Cardiac muscle cell (in vitro differentiated cells and primary cell): ENCODE measurements at regions not wholly inside any gene's neighbourhood (a gene's known extent, or its start where the extent isn't known, plus 50 kb on each side); places are given as distances from the start of the nearest gene placed in this dataset.

ENCODE experiments used
- DNase-seq, 2 donors: peaks; one replicate each; pipeline versions ENCODE4 v3.0.0 to v3.0.0-alpha.2; 2010 to 2017; ENCODE audit warnings: low read depth in 1 of 2, low spot score in 1 of 2
- H3K27ac ChIP-seq: fragments of 200-600 bp; sonication (generic); 2 replicates; pipeline ENCODE4 v1.5.1; 2016
- H3K27me3 ChIP-seq: fragments of 200-600 bp; sonication (generic); 2 replicates; pipeline ENCODE4 v1.6.0; 2016; ENCODE audit warnings: control low read depth
- H3K36me3 ChIP-seq: fragments of 200-600 bp; sonication (generic); 2 replicates; pipeline ENCODE4 v1.5.1; 2016; ENCODE audit warnings: control low read depth
- H3K4me1 ChIP-seq: fragments of 200-600 bp; sonication (generic); 2 replicates; pipeline ENCODE4 v1.8.1; 2017; ENCODE audit warnings: low read depth, mild to moderate bottlenecking, mixed run types
- H3K4me3 ChIP-seq: fragments of 200-600 bp; sonication (generic); 2 replicates; pipeline ENCODE4 v1.5.1; 2016; ENCODE audit warnings: mild to moderate bottlenecking
- H3K9me3 ChIP-seq: fragments of 200-600 bp; sonication (generic); 2 replicates; pipeline ENCODE4 v1.5.1; 2017; ENCODE audit warnings: low read depth, mild to moderate bottlenecking, control low read depth
- TF ChIP-seq, protein P1 (sequence below): IDR thresholded peaks from 2 replicates; pipeline ENCODE4 v1.5.1; 2012; ENCODE audit warnings: low read depth, mild to moderate bottlenecking, low read length

DNA sequence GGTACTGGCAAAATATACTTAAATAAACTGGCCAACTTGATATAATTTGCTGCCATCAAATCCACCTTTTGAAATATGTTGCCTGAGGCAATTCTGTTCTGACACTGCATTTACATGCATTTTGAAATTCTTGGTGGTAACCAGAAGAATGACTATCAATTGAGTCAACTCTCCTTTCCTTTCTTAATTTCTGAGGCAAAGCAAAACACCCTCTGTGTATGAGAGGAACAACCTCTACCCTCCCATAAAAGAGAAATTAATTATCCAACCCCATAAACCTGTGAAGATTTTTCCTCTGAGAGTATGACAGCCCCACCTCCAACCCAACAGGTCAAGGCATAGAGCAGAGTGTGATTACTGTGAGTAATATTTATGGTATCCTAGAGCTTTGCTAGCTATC is 286.8 kb downstream of the NR2F1-AS1 start:
- H3K36me3 ChIP-seq: no peaks in the 10 kb centered on the region
- DNase-seq: no peak
- H3K4me1 ChIP-seq: no peaks in the 10 kb centered on the region
- H3K4me3 ChIP-seq: no peak overlapping the region
- no peaks in the 10 kb centered on the region for H3K27me3 ChIP-seq
- TF ChIP-seq, protein P1, sequence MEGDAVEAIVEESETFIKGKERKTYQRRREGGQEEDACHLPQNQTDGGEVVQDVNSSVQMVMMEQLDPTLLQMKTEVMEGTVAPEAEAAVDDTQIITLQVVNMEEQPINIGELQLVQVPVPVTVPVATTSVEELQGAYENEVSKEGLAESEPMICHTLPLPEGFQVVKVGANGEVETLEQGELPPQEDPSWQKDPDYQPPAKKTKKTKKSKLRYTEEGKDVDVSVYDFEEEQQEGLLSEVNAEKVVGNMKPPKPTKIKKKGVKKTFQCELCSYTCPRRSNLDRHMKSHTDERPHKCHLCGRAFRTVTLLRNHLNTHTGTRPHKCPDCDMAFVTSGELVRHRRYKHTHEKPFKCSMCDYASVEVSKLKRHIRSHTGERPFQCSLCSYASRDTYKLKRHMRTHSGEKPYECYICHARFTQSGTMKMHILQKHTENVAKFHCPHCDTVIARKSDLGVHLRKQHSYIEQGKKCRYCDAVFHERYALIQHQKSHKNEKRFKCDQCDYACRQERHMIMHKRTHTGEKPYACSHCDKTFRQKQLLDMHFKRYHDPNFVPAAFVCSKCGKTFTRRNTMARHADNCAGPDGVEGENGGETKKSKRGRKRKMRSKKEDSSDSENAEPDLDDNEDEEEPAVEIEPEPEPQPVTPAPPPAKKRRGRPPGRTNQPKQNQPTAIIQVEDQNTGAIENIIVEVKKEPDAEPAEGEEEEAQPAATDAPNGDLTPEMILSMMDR: no peak
- H3K27ac ChIP-seq: no peak overlapping the region
- H3K9me3 ChIP-seq: no peaks in the 10 kb centered on the region

DNA sequence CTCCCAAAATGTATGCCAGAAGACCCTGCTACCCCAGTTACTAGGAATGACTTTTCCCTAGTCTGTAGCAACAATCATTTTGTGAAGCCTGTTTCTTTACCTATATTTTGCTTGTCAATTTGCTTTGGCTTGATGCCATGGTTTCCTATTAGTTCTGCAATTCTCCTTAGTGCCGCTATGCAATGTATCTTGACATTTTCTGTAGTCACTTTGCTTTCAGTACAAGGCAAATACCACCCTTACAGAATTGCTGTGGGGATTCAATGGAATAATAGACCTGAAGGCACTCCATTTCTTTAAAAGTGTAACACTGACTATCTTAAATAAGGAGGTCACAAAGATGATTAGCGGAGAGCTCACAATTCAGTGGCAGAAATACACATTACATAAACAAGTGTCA is 291.1 kb downstream of the NR2F1-AS1 start:
- H3K27me3 ChIP-seq: no peaks in the 10 kb centered on the region
- H3K27ac ChIP-seq: no peak overlapping the region
- H3K9me3 ChIP-seq: no peaks in the 10 kb centered on the region
- no peak for DNase-seq
- H3K36me3 ChIP-seq: no peaks in the 10 kb centered on the region
- TF ChIP-seq, protein P1: no peak
- H3K4me1 ChIP-seq: no peaks in the 10 kb centered on the region
- no peak overlapping the region for H3K4me3 ChIP-seq

DNA sequence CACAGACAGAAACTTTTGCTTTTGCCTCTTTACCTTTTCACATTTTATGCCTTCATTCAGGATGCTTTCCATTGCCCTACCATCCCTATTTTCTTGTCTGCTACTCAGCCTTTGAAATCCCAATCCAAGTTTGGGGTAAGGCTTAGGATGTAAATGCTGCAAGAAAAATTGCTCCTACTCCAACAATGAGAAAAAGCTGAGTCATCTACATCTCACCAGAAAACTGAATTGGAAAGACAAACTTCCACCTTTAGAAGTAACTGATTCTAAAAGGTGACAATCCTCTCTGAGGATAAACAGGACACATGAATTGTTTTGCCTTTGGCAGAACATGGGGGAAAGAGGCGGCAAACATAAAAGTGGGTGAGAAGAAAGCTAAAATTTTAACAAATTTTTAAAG is 295.6 kb downstream of the NR2F1-AS1 start:
- Histone ChIP-seq H3K27me3 (peaks cover 20% of the 10 kb centered on the region), H3K36me3 (no peaks in the 10 kb centered on the region), H3K9me3 (no peaks in the 10 kb centered on the region), H3K4me3 (no peak overlapping the region), H3K4me1 (no peaks in the 10 kb centered on the region), H3K27ac (no peak overlapping the region)
- TF ChIP-seq, protein P1: no peak
- no peak for DNase-seq

DNA sequence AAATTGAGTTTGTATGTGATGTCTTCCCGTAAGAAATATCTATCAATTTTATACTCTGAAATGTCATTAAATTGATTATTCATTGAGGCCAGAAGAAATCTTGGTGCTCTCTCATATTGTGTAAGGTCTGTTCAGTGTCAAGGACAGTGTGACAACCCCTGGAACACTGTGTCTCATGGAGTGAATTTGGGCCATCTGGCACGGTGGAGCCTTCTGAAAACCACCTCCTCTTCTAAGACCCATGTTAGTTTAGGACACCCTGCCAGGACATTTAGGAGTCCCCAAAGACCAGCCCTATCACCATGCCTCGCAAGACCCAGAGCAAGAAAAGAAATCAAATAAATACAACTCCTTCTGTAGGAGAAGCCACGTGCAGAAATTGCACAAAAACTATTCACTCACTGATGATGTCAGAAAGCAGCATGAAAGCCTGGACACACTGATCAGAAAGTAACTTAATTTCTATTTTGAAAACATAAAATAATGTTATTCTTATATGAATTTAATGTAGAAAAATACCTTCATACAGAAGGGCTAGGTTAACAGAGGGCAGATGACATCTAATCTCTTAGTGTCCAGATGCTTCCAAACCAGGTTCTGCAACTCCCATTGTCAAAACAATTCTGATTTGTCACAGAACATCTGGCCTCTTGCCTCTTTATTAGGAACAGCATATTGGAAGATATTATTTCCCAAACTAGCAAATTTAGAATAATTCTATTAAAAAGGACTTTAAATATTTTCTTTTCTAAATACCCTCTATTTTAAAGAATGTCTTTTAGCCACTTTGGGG is 298.8 kb downstream of the NR2F1-AS1 start:
- TF ChIP-seq, protein P1: no peak
- Histone ChIP-seq H3K36me3 (no peaks in the 10 kb centered on the region), H3K27ac (no peak overlapping the region), H3K4me3 (no peak overlapping the region), H3K4me1 (no peaks in the 10 kb centered on the region), H3K27me3 (peaks cover 39% of the 10 kb centered on the region), H3K9me3 (no peaks in the 10 kb centered on the region)
- DNase-seq: no peak

DNA sequence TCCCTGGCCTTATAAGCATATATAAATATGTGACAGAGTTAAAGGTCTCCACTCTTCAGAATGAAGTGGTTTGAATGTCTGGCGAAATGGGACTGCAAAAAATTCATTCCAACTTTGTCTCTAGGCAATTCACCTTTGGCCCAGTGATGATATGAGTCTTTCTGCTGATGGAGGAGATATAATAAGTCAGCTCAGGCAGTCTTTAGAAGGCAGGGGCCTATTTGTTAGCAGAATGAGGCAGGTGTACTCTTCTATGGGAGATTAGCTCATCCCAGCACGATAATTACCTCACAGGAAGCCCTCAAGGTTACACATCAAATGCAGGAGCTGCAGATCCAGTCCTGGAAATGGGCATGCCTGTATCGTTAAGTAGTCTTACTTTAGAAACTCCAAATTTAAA is 300.5 kb downstream of the NR2F1-AS1 start:
- TF ChIP-seq, protein P1: no peak
- Histone ChIP-seq H3K27me3 (peaks cover 48% of the 10 kb centered on the region), H3K36me3 (no peaks in the 10 kb centered on the region), H3K27ac (no peak overlapping the region), H3K4me3 (no peak overlapping the region), H3K9me3 (no peaks in the 10 kb centered on the region), H3K4me1 (no peaks in the 10 kb centered on the region)
- DNase-seq: no peak
